PC-3 (cell line): ENCODE measurements at regions not wholly inside any gene's neighbourhood (a gene's known extent, or its start where the extent isn't known, plus 50 kb on each side); places are given as distances from the start of the nearest gene placed in this dataset.

Source experiments
- ATAC-seq: fragments of 200-7000 bp; cut with Tn5 transposase; 2 replicates; pipeline ENCODE4 v1.9.1; 2020; ENCODE audit warnings: mild to moderate bottlenecking, moderate library complexity
- BruUV-seq: library from RNA; stranded (reverse); fragments of 400-500 nt; replicated peaks from 2 replicates; lab custom pipeline; 2021; lab: Mats Ljungman, UMichigan
- CTCF ChIA-PET: fragments of 300-600 bp; sonication (Branson Sonifier 250); formaldehyde crosslinking; loops from one replicate; lab custom pipeline; 2022; ENCODE audit warnings: antibody characterized with exemption; lab: Charles Lee
- POLR2A ChIA-PET: fragments of 300-600 bp; sonication (Branson Sonifier 250); formaldehyde crosslinking; loops from one replicate; lab custom pipeline; 2022; ENCODE audit warnings: antibody characterized with exemption; ENCODE audit not compliant: unreplicated experiment; lab: Charles Lee
- DNase-seq: peaks from one replicate; pipeline ENCODE4 v3.0.0-alpha.2; 2015
- H2AFZ ChIP-seq: fragments of 300-600 bp; sonication (generic); 2 replicates; pipeline ENCODE4 v1.6.0; 2016; ENCODE audit warnings: antibody characterized with exemption, low read length
- H3F3A ChIP-seq: fragments of 300-600 bp; sonication (generic); one replicate; pipeline ENCODE4 v1.6.0; 2017; ENCODE audit warnings: antibody characterized with exemption, low read length, control low read depth, mild to moderate bottlenecking; ENCODE audit not compliant: unreplicated experiment
- H3K27ac ChIP-seq: fragments of 300-600 bp; sonication (generic); 2 replicates; pipeline ENCODE4 v1.5.1; 2016; ENCODE audit warnings: mild to moderate bottlenecking, low read length
- H3K27me3 ChIP-seq: fragments of 300-600 bp; sonication (generic); 2 replicates; pipeline ENCODE4 v1.6.1; 2016; ENCODE audit warnings: low read length, mixed read lengths
- H3K36me3 ChIP-seq: fragments of 300-600 bp; sonication (generic); 2 replicates; pipeline ENCODE4 v1.6.1; 2016; ENCODE audit warnings: low read depth, mixed run types, low read length, mixed read lengths
- H3K4me1 ChIP-seq: fragments of 300-600 bp; sonication (generic); 2 replicates; pipeline ENCODE4 v1.5.1; 2016; ENCODE audit warnings: low read length; ENCODE audit not compliant: insufficient read depth
- H3K4me2 ChIP-seq: fragments of 300-600 bp; sonication (generic); 2 replicates; pipeline ENCODE4 v1.6.0; 2016; ENCODE audit warnings: low read length
- H3K4me3 ChIP-seq: fragments of 300-600 bp; sonication (generic); 2 replicates; pipeline ENCODE4 v1.5.1; 2016; ENCODE audit warnings: mild to moderate bottlenecking, low read length, mixed read lengths
- H3K79me2 ChIP-seq: fragments of 300-600 bp; sonication (generic); 2 replicates; pipeline ENCODE4 v1.6.1; 2017; ENCODE audit warnings: low read length, mixed read lengths
- H3K9ac ChIP-seq: fragments of 300-600 bp; sonication (generic); 2 replicates; pipeline ENCODE4 v1.6.0; 2016; ENCODE audit warnings: mild to moderate bottlenecking, low read length
- H3K9me2 ChIP-seq: fragments of 300-600 bp; sonication (generic); replicated peaks from 2 replicates; pipeline ENCODE4 v1.6.1; 2016; ENCODE audit warnings: mixed run types, low read length, mixed read lengths
- H3K9me3 ChIP-seq: fragments of 300-600 bp; sonication (generic); 2 replicates; pipeline ENCODE4 v1.6.1; 2016; ENCODE audit warnings: low read length, mixed read lengths
- H4K20me1 ChIP-seq: fragments of 300-600 bp; sonication (generic); 2 replicates; pipeline ENCODE4 v1.6.1; 2016; ENCODE audit warnings: low read length, mixed read lengths
- EZH2 ChIP-seq: fragments of 300-600 bp; sonication (generic); IDR thresholded peaks from one replicate; pipeline ENCODE4 v1.6.1; 2017; ENCODE audit warnings: antibody characterized with exemption, mild to moderate bottlenecking, low read length; ENCODE audit not compliant: unreplicated experiment
- EZH2phosphoT487 ChIP-seq: fragments of 300-600 bp; sonication (generic); IDR thresholded peaks from 2 replicates; pipeline ENCODE4 v1.6.1; 2018; ENCODE audit warnings: mild to moderate bottlenecking, antibody characterized with exemption, low read length, borderline replicate concordance
- intact Hi-C: fragments of 100-400 bp; cut with micrococcal nuclease; formaldehyde crosslinking; loops from 2 replicates; pipeline ENCODE4 v1.9.0; 2023
- TF ChIP-seq, protein P1 (sequence below): fragments of 300-600 bp; sonication (generic); conservative IDR thresholded peaks from 2 replicates; pipeline ENCODE4 v1.5.1; 2017; ENCODE audit warnings: antibody characterized with exemption, low read depth, mild to moderate bottlenecking, low read length

GRCh38 chr6:44559486-44560270 lies 172.2 kb downstream of the CDC5L start:
- ATAC-seq, result peak; percentile 35; the same call in 1 of the 2 replicates

DNA sequence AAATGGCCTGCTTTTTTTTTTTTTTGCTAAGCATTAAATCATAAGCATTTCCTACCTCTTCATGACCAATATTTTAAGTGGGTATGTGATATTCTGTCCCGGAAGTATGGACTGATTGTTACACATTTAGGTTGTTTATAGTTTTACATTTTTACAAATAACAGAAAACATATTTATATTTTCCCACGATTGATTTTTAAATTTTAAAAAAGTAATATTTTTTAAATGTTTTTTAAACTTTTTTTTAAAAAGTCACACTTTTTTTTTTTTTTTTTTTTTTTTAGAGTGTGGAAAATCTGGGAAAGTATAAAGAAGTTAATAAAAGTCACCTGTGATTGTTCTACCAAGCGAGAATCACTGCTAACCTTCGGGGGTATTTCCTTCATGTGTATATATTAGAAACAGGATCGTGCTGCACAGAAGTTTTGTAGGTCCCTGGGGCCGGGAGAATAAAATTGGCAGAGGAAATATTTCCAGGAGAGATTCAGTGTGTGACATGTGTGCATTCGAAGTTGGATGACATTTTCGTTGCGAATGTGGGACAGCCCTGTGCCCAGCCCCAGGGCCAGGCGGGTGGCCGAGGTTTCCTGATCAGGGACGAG lies 173.1 kb downstream of the CDC5L start:
- H3K9ac ChIP-seq, result no peak overlapping the region
- DNase-seq (no peak), ATAC-seq (no peak)
- H3K9me3 ChIP-seq, result no peaks in the 10 kb centered on the region
- no peaks in the 10 kb centered on the region for H3K79me2 ChIP-seq
- no peaks in the 10 kb centered on the region for H3K4me1 ChIP-seq
- H3K9me2 ChIP-seq, result no peaks in the 10 kb centered on the region
- no peaks in the 10 kb centered on the region for H3K27me3 ChIP-seq
- H2AFZ ChIP-seq, result no peak overlapping the region
- no peak overlapping the region for H3K27ac ChIP-seq
- H3K4me2 ChIP-seq, result no peak overlapping the region
- POLR2A ChIA-PET, result no interaction called here
- TF ChIP-seq EZH2phosphoT487 (no peak), EZH2 (no peak)
- TF ChIP-seq, protein P1, sequence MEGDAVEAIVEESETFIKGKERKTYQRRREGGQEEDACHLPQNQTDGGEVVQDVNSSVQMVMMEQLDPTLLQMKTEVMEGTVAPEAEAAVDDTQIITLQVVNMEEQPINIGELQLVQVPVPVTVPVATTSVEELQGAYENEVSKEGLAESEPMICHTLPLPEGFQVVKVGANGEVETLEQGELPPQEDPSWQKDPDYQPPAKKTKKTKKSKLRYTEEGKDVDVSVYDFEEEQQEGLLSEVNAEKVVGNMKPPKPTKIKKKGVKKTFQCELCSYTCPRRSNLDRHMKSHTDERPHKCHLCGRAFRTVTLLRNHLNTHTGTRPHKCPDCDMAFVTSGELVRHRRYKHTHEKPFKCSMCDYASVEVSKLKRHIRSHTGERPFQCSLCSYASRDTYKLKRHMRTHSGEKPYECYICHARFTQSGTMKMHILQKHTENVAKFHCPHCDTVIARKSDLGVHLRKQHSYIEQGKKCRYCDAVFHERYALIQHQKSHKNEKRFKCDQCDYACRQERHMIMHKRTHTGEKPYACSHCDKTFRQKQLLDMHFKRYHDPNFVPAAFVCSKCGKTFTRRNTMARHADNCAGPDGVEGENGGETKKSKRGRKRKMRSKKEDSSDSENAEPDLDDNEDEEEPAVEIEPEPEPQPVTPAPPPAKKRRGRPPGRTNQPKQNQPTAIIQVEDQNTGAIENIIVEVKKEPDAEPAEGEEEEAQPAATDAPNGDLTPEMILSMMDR, result no peak
- no peaks in the 10 kb centered on the region for H3F3A ChIP-seq
- BruUV-seq, result no TSS peak
- no peak overlapping the region for H3K4me3 ChIP-seq
- H3K36me3 ChIP-seq, result no peaks in the 10 kb centered on the region
- intact Hi-C loops, result no loop called here
- CTCF ChIA-PET, result no interaction called here
- H4K20me1 ChIP-seq, result no peaks in the 10 kb centered on the region

More at GRCh38 chr6:44559486-44560270, 172.2 kb downstream of the CDC5L start:
- Histone ChIP-seq H3K27me3 (no peaks in the 10 kb centered on the region), H3K79me2 (no peaks in the 10 kb centered on the region), H3K9ac (no peak overlapping the region), H3K9me2 (no peaks in the 10 kb centered on the region), H3K4me2 (no peak overlapping the region), H3K36me3 (no peaks in the 10 kb centered on the region), H3F3A (no peaks in the 10 kb centered on the region), H3K9me3 (no peaks in the 10 kb centered on the region), H4K20me1 (no peaks in the 10 kb centered on the region), H3K27ac (no peak overlapping the region), H3K4me3 (no peak overlapping the region), H3K4me1 (no peaks in the 10 kb centered on the region), H2AFZ (no peak overlapping the region)
- DNase-seq, result peak; percentile 9
- POLR2A ChIA-PET, result no interaction called here
- intact Hi-C loops, result no loop called here
- BruUV-seq, result no TSS peak
- no peak for TF ChIP-seq EZH2
- TF ChIP-seq, protein P1, result peak; percentile 23; the same call in 1 of the 2 replicates
- no peak for TF ChIP-seq EZH2phosphoT487
- CTCF ChIA-PET, result no interaction called here

DNA sequence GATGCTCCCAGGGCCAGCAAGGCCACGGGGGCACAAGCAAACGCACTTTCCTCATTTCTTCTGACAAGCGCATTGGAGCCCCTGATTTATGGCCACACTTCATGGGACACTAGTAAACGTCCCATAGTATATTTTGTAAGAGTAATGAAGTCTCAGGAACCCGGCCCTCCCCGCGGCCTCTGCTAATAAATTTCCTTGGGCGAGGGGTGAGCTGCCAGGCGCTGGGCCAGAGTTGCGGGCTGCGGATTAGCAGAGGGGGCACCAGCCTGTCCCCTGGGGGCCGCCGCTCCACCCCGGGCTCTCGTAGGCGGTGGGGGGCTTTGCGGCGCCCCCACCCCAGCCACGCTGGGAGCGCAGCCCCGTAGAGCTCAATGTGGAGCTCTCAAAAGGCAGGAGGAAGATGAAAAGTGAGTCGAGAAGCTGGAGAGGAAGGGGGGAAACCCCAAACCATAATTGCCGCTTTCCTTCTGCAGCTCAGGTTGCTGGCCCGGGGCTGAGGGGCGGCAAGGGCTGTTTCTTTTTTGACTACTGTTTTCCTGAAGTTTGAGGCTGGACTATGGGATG lies 173.6 kb downstream of the CDC5L start:
- no TSS peak for BruUV-seq
- POLR2A ChIA-PET, result no interaction called here
- intact Hi-C loops, result no loop called here
- Histone ChIP-seq H3K9ac (no peak overlapping the region), H3K4me1 (no peaks in the 10 kb centered on the region), H3K79me2 (no peaks in the 10 kb centered on the region), H3K4me2 (no peak overlapping the region), H3F3A (no peaks in the 10 kb centered on the region), H3K36me3 (no peaks in the 10 kb centered on the region), H3K9me3 (no peaks in the 10 kb centered on the region), H4K20me1 (no peaks in the 10 kb centered on the region), H3K9me2 (no peaks in the 10 kb centered on the region), H3K27ac (no peak overlapping the region), H2AFZ (no peak overlapping the region), H3K4me3 (no peak overlapping the region), H3K27me3 (no peaks in the 10 kb centered on the region)
- DNase-seq (no peak), ATAC-seq (no peak)
- TF ChIP-seq EZH2, result no peak
- TF ChIP-seq, protein P1, result no peak
- TF ChIP-seq EZH2phosphoT487, result no peak
- CTCF ChIA-PET, result no interaction called here
